Spinal cord (tissue), 9 donors: ENCODE measurements at regions not wholly inside any gene's neighbourhood (a gene's known extent, or its start where the extent isn't known, plus 50 kb on each side); places are given as distances from the start of the nearest gene placed in this dataset.

Experiments
- DNase-seq, 6 donors: peaks; one replicate each; pipeline versions ENCODE4 v3.0.0 to v3.0.0-alpha.2; 2013 to 2015; ENCODE audit warnings: low spot score in 6 of 6, low read depth in 4 of 6
- H3K27ac ChIP-seq: one replicate; pipeline ENCODE4 v1.5.1; 2013; ENCODE audit warnings: low read depth, low read length, control low read depth
- H3K27me3 ChIP-seq: one replicate; pipeline ENCODE4 v1.6.1; 2013; ENCODE audit warnings: low read length; ENCODE audit not compliant: control insufficient read depth, insufficient read depth
- H3K36me3 ChIP-seq: one replicate; pipeline ENCODE4 v1.6.1; 2013; ENCODE audit warnings: low read length; ENCODE audit not compliant: control insufficient read depth, insufficient read depth
- H3K4me1 ChIP-seq: one replicate; pipeline ENCODE4 v1.6.1; 2013; ENCODE audit warnings: low read length; ENCODE audit not compliant: control insufficient read depth, insufficient read depth
- H3K4me3 ChIP-seq: one replicate; pipeline ENCODE4 v1.5.1; 2013; ENCODE audit warnings: low read depth, low read length, control low read depth
- H3K9me3 ChIP-seq: one replicate; pipeline ENCODE4 v1.6.1; 2013; ENCODE audit warnings: low read length; ENCODE audit not compliant: control insufficient read depth, insufficient read depth
- WGBS: methylation state at CpG from one replicate; pipeline ENCODE4 v1.1.5; 2013; ENCODE audit warnings: missing lambda C conversion rate; ENCODE audit not compliant: insufficient coverage; 5-methylcytosine and 5-hydroxymethylcytosine counted together
- donor health status: healthy.

DNA sequence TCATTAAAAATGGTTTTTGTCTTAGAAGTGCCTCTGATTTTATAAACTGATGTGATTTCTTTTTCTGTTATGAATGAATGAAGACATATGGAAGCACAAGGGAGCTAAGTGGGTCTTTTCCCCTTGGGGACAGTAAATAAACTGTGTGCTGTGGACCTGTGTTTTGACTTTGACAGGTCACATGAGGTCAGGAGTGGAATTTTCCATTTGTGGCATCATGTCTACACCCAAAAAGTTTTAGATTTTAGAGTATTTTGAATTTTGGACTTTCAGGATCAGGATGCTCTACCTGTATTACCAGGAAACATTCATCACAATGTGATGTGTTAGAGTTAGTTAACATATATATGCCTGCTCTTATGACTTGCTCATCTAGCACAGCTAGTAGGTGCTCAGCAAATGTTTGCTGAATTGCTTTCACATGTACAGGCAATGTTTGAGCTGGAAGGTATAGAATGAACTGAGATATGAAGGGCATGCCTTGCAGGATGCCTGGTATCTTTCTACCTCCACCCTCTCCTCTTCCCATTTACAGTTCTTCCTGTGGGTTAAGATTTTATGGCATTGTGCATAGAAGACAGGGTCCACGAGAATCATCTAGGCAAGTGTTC is 73.2 kb upstream of the NR3C1 start:
- no peak for DNase-seq
- no CpG with 5 or more reads among the region's 1 CpG for WGBS
- Histone ChIP-seq H3K9me3 (no peaks in the 10 kb centered on the region), H3K27me3 (no peaks in the 10 kb centered on the region), H3K4me1 (no peaks in the 10 kb centered on the region), H3K27ac (no peak overlapping the region), H3K4me3 (no peak overlapping the region), H3K36me3 (no peaks in the 10 kb centered on the region)

DNA sequence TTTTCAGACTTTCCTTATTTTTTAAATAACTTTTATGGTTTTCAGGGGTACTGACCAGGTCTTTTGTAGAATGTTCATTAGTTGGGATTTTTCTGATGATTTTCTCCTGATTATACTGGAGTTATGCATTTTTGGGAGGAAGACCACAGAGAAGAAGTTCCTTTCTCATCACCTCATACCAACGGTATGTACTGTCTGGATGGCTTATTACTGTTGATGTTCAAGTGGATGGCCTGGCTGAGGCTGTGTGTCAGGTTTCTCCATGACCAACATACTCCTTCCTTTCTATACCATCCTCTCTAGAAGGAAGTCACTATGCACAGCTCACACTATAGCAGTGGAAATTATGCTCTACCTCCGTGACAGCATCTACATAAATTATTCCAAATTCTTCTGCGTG is 71.1 kb upstream of the NR3C1 start:
- WGBS = no CpG with 5 or more reads among the region's 3 CpGs
- Histone ChIP-seq H3K4me1 (no peaks in the 10 kb centered on the region), H3K27me3 (no peaks in the 10 kb centered on the region), H3K36me3 (no peaks in the 10 kb centered on the region), H3K27ac (no peak overlapping the region), H3K9me3 (no peaks in the 10 kb centered on the region), H3K4me3 (no peak overlapping the region)
- DNase-seq = no peak

DNA sequence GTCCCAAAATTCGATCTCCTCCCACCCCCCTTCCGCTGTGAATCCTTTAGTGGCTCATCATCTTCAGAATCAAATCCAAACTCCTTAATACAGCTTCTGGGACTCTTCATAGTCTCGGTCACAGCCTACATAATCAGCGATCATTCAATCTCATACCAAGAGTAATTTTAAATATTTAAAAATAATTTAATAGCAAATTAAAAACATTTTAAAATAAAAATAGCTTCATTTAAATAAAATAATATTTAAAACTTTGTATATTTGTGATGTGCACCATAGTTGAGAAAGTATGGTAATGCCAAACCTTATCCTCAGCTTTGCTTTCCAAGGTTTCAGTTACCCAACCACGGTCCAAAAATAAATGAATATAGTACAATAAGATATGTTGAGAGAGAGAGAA is 70.0 kb upstream of the NR3C1 start:
- no peaks in the 10 kb centered on the region for H3K36me3 ChIP-seq
- no peak overlapping the region for H3K4me3 ChIP-seq
- H3K27me3 ChIP-seq = no peaks in the 10 kb centered on the region
- 100% methylated on average over 1 of the region's 5 CpGs for WGBS
- no peak for DNase-seq
- H3K4me1 ChIP-seq = no peaks in the 10 kb centered on the region
- no peaks in the 10 kb centered on the region for H3K9me3 ChIP-seq
- H3K27ac ChIP-seq = no peak overlapping the region

DNA sequence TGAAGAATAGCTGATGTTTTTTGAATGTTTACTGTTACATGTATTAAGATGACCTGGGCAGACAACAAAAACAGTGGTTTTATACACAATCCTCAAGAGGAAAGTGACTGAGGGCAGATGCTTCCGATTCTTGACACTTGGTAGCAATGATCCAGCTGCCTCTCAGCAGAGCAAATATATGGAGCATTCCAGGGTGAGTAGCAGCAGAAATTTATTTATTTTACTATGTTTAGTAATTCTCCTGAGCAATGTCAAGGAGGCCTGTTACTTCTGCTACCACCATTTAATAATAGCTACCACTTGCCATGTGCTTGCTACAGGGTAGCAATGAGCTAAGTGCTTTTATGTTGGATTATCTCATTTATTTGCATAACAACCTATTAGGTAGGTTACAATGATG is 69.1 kb upstream of the NR3C1 start:
- Histone ChIP-seq H3K27me3 (no peaks in the 10 kb centered on the region), H3K36me3 (no peaks in the 10 kb centered on the region), H3K27ac (no peak overlapping the region), H3K4me3 (no peak overlapping the region), H3K9me3 (no peaks in the 10 kb centered on the region), H3K4me1 (no peaks in the 10 kb centered on the region)
- no peak for DNase-seq
- WGBS = no CpG with 5 or more reads among the region's 1 CpG

DNA sequence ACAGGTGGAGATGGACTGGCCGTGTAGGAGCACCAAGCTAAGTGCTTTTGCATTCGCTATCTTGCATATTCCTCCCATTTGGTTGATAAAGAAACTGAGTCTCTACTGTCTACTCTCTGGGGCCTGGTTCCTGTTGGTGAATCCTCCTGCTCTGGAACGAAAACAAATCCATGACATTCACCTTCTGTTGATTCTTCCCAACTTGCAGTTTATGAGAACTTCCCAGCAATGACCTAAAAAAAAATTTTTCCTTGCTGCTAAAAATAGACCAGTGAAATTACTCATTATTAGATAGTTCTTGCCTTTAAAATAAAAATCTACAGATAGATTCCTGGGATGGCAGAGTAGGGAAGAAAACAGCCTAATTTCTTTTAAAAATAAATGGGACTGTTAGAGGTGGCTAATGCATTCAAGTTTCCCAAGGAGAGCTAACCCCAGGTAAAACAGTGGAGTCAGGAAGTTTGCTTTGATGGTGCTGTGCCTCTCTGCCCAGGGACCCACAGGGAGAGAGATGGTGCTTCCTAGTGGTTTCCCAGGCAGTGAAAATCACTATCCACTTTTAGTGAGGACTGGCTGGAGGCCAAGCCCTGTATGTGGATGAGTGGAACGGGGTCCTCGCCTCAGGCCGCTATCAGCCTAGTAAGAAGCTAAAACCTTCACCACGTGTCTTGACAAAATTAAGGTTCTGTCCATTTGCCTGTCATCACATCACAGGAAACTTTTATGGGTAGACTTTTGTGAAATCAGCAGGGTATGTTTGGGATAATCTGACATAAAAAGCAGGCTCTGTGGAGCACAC is 68.4 kb upstream of the NR3C1 start:
- 92% methylated on average over 3 of the region's 7 CpGs for WGBS
- no peak for DNase-seq

DNA sequence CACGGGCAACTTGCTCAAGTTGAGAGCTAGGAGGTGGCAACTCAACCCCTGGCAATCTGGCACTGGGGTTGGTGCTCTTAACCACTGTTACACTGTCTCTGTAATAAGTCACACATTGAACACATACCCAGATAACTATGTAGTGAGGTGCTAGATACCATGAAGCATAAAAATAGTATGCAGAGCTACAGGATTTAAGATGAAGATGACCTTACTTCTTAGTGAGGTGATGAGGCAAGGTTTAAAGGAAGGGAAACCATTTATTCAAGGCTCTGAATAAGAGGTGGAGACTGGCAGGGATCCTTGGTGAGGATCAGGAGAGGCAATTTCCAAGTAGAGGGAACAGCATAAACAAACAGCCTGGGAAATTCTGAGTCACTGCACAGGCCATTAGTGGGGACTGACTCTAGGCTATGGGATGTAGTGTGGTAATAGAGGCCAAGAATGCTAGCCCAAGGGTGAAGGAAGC is 67.6 kb upstream of the NR3C1 start:
- no peaks in the 10 kb centered on the region for H3K9me3 ChIP-seq
- no peak overlapping the region for H3K4me3 ChIP-seq
- WGBS = no CpG with 5 or more reads among the region's 1 CpG
- H3K27me3 ChIP-seq = no peaks in the 10 kb centered on the region
- no peaks in the 10 kb centered on the region for H3K4me1 ChIP-seq
- no peaks in the 10 kb centered on the region for H3K36me3 ChIP-seq
- no peak overlapping the region for H3K27ac ChIP-seq
- DNase-seq = no peak

More for the DNA sequence above, 68.4 kb upstream of the NR3C1 start:
- H3K36me3 ChIP-seq = no peaks in the 10 kb centered on the region
- no peaks in the 10 kb centered on the region for H3K4me1 ChIP-seq
- H3K4me3 ChIP-seq = no peak overlapping the region
- H3K27ac ChIP-seq = no peak overlapping the region
- no peaks in the 10 kb centered on the region for H3K27me3 ChIP-seq
- no peaks in the 10 kb centered on the region for H3K9me3 ChIP-seq

DNA sequence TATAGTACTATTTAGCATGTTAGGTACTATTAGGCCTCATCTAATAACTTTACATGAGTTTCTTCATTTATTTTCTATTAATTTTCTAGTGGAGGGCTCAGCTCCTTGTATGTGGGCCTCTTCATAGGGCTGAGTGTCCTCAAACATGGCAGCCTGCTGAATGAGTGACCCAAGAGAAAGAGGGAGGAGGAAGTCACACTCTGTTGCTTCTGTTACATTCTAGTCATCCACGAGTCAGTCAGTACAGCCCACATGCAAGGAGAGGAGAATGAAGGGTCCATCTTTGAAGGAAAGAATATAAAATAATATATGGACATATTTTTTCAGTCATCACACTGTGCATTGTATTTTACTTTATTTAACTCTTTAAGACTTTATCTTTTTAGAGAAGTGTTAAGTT is 66.6 kb upstream of the NR3C1 start:
- WGBS = no CpG with 5 or more reads among the region's 1 CpG
- Histone ChIP-seq H3K36me3 (no peaks in the 10 kb centered on the region), H3K9me3 (no peaks in the 10 kb centered on the region), H3K27me3 (no peaks in the 10 kb centered on the region), H3K4me1 (no peaks in the 10 kb centered on the region), H3K27ac (no peak overlapping the region), H3K4me3 (no peak overlapping the region)
- DNase-seq = no peak

DNA sequence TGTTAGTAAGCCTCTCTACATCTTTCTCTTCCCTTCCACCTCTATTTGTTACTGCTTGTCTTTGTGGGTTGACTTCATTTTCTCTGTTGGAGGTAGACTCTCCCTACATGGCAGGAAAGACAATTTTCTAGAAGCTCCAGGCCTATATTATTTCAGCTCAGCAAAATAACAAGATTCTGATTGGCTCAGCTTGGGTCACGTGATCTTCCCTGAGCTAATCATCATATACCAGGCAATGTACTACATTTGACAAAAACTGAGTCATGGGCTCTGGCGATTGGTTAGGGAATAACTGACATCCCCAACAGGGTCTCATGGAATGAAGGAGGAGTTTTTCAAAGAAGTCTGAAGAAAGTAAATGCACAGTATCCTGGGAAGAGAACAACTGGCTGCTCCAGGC is 65.6 kb upstream of the NR3C1 start:
- H3K27me3 ChIP-seq = no peaks in the 10 kb centered on the region
- WGBS = no CpG with 5 or more reads among the region's 2 CpGs
- H3K36me3 ChIP-seq = no peaks in the 10 kb centered on the region
- H3K27ac ChIP-seq = no peak overlapping the region
- DNase-seq = no peak
- H3K4me3 ChIP-seq = no peak overlapping the region
- H3K9me3 ChIP-seq = peaks cover 2% of the 10 kb centered on the region
- no peaks in the 10 kb centered on the region for H3K4me1 ChIP-seq

DNA sequence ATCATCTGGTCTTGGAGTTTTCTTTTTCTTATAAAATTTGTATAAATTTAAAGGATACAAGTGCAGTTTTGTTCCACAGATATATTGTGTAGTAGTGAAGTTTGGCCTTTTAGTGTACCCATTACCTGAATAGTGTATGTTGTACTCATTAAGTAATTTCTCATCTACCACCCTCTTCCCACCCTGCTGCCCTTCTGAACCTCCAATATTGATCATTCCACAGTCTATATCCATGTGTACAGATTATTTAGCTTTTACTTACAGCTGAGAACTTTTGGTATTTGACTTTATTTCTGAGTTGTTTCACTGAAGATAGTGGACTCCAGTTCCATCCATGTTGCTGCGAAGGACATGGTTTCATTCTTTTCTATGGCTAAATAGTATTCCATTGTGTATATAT is 63.1 kb upstream of the NR3C1 start:
- Histone ChIP-seq H3K27me3 (no peaks in the 10 kb centered on the region), H3K9me3 (peaks cover 2% of the 10 kb centered on the region), H3K27ac (no peak overlapping the region), H3K4me1 (no peaks in the 10 kb centered on the region), H3K36me3 (no peaks in the 10 kb centered on the region), H3K4me3 (no peak overlapping the region)
- WGBS = no CpG with 5 or more reads among the region's 1 CpG
- DNase-seq = no peak
